SU-DHL-6 (cell line): ENCODE measurements at regions not wholly inside any gene's neighbourhood (a gene's known extent, or its start where the extent isn't known, plus 50 kb on each side); places are given as distances from the start of the nearest gene placed in this dataset.

Experiments used
- H2AFZ ChIP-seq: fragments of 200-600 bp; sonication (generic); 2 replicates; pipeline ENCODE4 v1.6.1; 2014; ENCODE audit warnings: low read depth, mild to moderate bottlenecking, moderate library complexity, mixed read lengths, antibody characterized with exemption, low read length; ENCODE audit not compliant: severe bottlenecking
- H3F3A ChIP-seq: fragments of 200-600 bp; shearing (Covaris generic); 2 replicates; pipeline ENCODE4 v1.6.0; 2016; ENCODE audit warnings: antibody characterized with exemption, mild to moderate bottlenecking; ENCODE audit not compliant: insufficient read depth
- H3K27ac ChIP-seq: fragments of 200-600 bp; sonication (generic); 2 replicates; pipeline ENCODE4 v1.5.1; 2016; ENCODE audit warnings: low read depth, mild to moderate bottlenecking, low read length, moderate library complexity, mixed read lengths
- H3K27me3 ChIP-seq: fragments of 200-600 bp; sonication (generic), shearing (Covaris generic); 2 replicates; pipeline ENCODE4 v1.6.0; 2014; ENCODE audit warnings: mild to moderate bottlenecking, low read length
- H3K36me3 ChIP-seq: fragments of 200-600 bp; sonication (generic); 2 replicates; pipeline ENCODE4 v1.6.1; 2014; ENCODE audit warnings: mild to moderate bottlenecking, low read length, mixed read lengths
- H3K4me2 ChIP-seq: fragments of 300-600, 200-600 bp; shearing (Covaris generic), sonication (generic); 2 replicates; pipeline ENCODE4 v1.6.0; 2014; ENCODE audit warnings: low read length, low read depth, mild to moderate bottlenecking; ENCODE audit not compliant: poor library complexity, severe bottlenecking
- H3K4me3 ChIP-seq: fragments of 200-600 bp; sonication (generic); 2 replicates; pipeline ENCODE4 v1.5.1; 2014; ENCODE audit warnings: antibody characterized with exemption, low read length, mild to moderate bottlenecking, mixed read lengths; ENCODE audit not compliant: insufficient read depth, poor library complexity, severe bottlenecking
- H3K79me2 ChIP-seq: fragments of 200-600 bp; sonication (generic); 2 replicates; pipeline ENCODE4 v1.6.1; 2014; ENCODE audit warnings: mild to moderate bottlenecking, low read length, moderate library complexity; ENCODE audit not compliant: insufficient read depth
- H3K9ac ChIP-seq: fragments of 200-600 bp; sonication (generic); 2 replicates; pipeline ENCODE4 v1.7.0; 2014; ENCODE audit warnings: mild to moderate bottlenecking, low read length
- H3K9me2 ChIP-seq: fragments of 200-600 bp; sonication (generic); replicated peaks from 2 replicates; pipeline ENCODE4 v1.6.1; 2014; ENCODE audit warnings: low read length; ENCODE audit not compliant: insufficient read depth
- H3K9me3 ChIP-seq: fragments of 200-600 bp; sonication (generic); 2 replicates; pipeline ENCODE4 v1.6.1; 2014; ENCODE audit warnings: low read length, mixed read lengths; ENCODE audit not compliant: insufficient read depth
- H4K20me1 ChIP-seq: fragments of 200-600 bp; sonication (generic); 2 replicates; pipeline ENCODE4 v1.6.1; 2014; ENCODE audit warnings: low read depth, mild to moderate bottlenecking, antibody characterized with exemption, low read length, moderate library complexity, mixed read lengths
- EZH2phosphoT487 ChIP-seq: fragments of 200-600 bp; sonication (generic), shearing (Covaris generic); conservative IDR thresholded peaks from 2 replicates; pipeline ENCODE4 v1.6.1; 2018; ENCODE audit warnings: mild to moderate bottlenecking, antibody characterized with exemption, low read length, moderate library complexity, mixed read lengths
- TF ChIP-seq, protein P1 (sequence below): fragments of 200-600 bp; sonication (generic); IDR thresholded peaks from one replicate; pipeline ENCODE4 v1.5.1; 2017; ENCODE audit warnings: antibody characterized with exemption, mild to moderate bottlenecking, low read length, moderate library complexity; ENCODE audit not compliant: insufficient read depth, poor library complexity, severe bottlenecking

DNA sequence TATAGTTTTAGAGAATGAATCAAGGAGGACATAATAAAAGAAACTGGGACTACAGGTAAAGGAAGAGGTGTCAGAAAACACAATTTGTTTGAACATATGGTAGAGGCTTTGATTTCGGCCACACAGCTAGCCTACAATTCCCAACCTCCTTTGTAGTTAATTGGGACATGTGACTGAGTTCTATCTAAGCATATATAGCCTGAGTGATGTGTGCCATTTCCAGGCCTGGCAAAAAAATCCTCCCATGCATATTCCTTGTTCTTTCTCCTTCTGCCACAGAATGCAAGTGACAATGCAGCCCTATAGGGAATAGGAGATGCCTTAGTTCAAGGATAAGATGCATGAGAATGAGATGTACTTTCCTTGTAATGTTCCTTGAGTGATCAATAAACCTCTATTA lies 590.7 kb upstream of the STEAP1 start:
- no peak for TF ChIP-seq EZH2phosphoT487
- TF ChIP-seq, protein P1, sequence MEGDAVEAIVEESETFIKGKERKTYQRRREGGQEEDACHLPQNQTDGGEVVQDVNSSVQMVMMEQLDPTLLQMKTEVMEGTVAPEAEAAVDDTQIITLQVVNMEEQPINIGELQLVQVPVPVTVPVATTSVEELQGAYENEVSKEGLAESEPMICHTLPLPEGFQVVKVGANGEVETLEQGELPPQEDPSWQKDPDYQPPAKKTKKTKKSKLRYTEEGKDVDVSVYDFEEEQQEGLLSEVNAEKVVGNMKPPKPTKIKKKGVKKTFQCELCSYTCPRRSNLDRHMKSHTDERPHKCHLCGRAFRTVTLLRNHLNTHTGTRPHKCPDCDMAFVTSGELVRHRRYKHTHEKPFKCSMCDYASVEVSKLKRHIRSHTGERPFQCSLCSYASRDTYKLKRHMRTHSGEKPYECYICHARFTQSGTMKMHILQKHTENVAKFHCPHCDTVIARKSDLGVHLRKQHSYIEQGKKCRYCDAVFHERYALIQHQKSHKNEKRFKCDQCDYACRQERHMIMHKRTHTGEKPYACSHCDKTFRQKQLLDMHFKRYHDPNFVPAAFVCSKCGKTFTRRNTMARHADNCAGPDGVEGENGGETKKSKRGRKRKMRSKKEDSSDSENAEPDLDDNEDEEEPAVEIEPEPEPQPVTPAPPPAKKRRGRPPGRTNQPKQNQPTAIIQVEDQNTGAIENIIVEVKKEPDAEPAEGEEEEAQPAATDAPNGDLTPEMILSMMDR: no peak
- Histone ChIP-seq H3K9ac (no peak overlapping the region), H3K4me3 (no peak overlapping the region), H3K27ac (no peak overlapping the region), H3K9me2 (no peaks in the 10 kb centered on the region), H3K9me3 (no peaks in the 10 kb centered on the region), H3F3A (no peaks in the 10 kb centered on the region), H3K27me3 (no peaks in the 10 kb centered on the region), H4K20me1 (no peaks in the 10 kb centered on the region), H2AFZ (no peak overlapping the region), H3K36me3 (no peaks in the 10 kb centered on the region), H3K4me2 (no peak overlapping the region), H3K79me2 (no peaks in the 10 kb centered on the region)

DNA sequence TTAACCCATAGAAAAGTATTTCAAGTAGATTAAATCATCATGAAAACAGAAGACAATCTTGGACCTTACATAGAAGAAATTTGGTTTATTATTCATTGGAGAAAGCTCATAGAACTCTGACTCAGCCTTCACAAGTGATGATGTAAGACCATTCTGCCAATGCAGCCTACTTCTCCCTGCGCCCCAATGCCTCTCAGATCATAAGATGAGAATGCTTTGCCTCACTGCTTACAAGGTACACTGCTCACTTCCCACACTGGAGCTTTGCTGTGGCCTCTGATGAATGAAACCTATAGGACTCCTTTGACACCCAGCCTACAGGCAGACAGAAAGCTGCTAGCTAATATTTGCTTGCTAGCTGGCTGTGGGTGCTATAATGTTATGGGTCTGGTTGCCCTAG lies 569.4 kb upstream of the STEAP1 start:
- Histone ChIP-seq H3K27me3 (no peaks in the 10 kb centered on the region), H3K9me3 (no peaks in the 10 kb centered on the region), H3K4me2 (no peak overlapping the region), H3K9me2 (no peaks in the 10 kb centered on the region), H3K9ac (no peak overlapping the region), H2AFZ (no peak overlapping the region), H3K36me3 (no peaks in the 10 kb centered on the region), H4K20me1 (no peaks in the 10 kb centered on the region), H3F3A (no peaks in the 10 kb centered on the region), H3K79me2 (no peaks in the 10 kb centered on the region), H3K4me3 (no peak overlapping the region), H3K27ac (no peak overlapping the region)
- TF ChIP-seq EZH2phosphoT487: no peak
- TF ChIP-seq, protein P1: no peak

DNA sequence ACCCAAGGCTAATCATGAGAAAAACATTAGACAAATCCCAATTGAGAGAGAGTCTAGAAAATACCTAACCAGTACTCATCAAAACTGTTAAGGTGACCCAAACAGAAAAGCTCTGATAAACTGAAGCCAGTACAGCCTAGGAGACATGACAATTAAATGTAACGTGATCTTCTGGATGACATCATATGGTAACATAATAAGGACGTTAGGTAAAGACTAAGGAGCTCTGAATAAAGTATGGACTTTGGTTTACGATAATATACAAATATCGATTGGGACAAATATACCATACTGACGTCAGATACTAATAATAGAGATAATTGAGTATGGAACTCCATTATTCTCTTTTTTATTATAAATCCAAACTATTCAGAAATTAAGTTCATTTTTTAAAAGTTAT lies 561.1 kb upstream of the STEAP1 start:
- no peak overlapping the region for H3K9ac ChIP-seq
- no peaks in the 10 kb centered on the region for H3K9me3 ChIP-seq
- no peaks in the 10 kb centered on the region for H3K79me2 ChIP-seq
- H3F3A ChIP-seq: no peaks in the 10 kb centered on the region
- no peaks in the 10 kb centered on the region for H3K27me3 ChIP-seq
- H3K27ac ChIP-seq: no peak overlapping the region
- H3K36me3 ChIP-seq: no peaks in the 10 kb centered on the region
- no peak overlapping the region for H3K4me3 ChIP-seq
- TF ChIP-seq, protein P1: no peak
- TF ChIP-seq EZH2phosphoT487: no peak
- H3K9me2 ChIP-seq: no peaks in the 10 kb centered on the region
- no peak overlapping the region for H3K4me2 ChIP-seq
- no peaks in the 10 kb centered on the region for H4K20me1 ChIP-seq
- no peak overlapping the region for H2AFZ ChIP-seq

DNA sequence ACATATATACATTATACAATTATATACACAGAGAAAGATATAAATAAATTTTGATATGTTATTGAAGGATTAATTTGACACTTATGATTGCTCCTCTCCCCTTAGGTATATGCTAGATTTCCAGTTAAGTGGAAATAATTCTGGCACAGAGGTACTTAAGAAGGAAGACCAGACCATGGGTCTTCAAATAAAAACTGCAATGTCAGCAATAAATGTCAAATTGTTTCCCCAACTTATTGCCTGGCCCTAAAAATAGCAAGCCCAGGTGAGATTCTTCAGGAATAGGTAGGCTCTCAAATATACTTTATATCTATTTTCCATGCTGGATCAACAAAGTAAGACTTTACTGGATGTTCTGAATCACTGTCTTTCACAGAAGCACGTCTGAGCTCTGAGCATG lies 551.3 kb upstream of the STEAP1 start:
- no peak overlapping the region for H3K4me3 ChIP-seq
- H3K27me3 ChIP-seq: no peaks in the 10 kb centered on the region
- H4K20me1 ChIP-seq: no peaks in the 10 kb centered on the region
- no peaks in the 10 kb centered on the region for H3K9me2 ChIP-seq
- no peaks in the 10 kb centered on the region for H3K79me2 ChIP-seq
- TF ChIP-seq, protein P1: no peak
- TF ChIP-seq EZH2phosphoT487: no peak
- H3F3A ChIP-seq: no peaks in the 10 kb centered on the region
- peaks cover 15% of the 10 kb centered on the region; the same call in 1 of the 2 replicates for H3K9me3 ChIP-seq
- H3K4me2 ChIP-seq: no peak overlapping the region
- no peak overlapping the region for H3K9ac ChIP-seq
- no peak overlapping the region for H2AFZ ChIP-seq
- H3K27ac ChIP-seq: no peak overlapping the region
- 0 out of 2 replicates have a peak, but pooled peaks cover 9% of the 10 kb centered on the region for H3K36me3 ChIP-seq
